ENCODE measurements at regions not wholly inside any gene's neighbourhood (a gene's known extent, or its start where the extent isn't known, plus 50 kb on each side); places are given as distances from the start of the nearest gene placed in this dataset.
A peak's percentile ranks its signal among the peaks of the same experiment; 100 is the strongest.

DNA sequence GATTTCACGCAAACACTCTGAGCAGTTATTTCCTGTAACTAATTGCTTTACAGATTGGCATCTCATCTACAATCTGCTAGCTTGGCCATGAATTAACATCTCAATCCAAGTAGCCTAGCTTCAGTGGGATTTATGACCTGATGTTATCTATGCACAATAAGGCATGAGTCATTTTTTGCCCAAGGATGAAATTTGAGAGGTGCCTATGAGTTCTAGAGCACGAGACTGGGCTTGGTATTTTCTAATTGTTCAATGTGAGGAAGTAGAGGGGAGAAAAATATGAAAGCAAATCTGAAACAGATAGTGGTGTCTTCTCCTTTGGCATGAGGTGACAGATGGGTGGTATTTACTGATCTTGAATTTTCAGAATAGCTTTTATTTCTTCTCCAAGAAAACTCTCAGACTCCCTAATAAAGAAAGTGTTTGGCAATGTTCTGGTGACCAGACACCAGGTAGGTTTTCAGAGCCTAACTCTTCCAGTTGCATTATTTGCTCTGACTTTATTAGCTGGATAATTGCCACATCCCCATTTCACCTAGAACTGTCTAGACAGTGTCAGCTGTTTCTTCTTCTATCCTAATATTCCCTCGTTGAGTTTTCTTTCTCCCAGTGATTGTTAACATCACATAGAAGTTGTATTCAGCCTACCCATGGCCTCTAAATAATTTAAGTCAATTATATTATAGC, 301.0 kb upstream of the UMPS start:
- no peak overlapping the region for H3K4me3 ChIP-seq (ENCODE audit: low read depth, low read length)
- FAIRE-seq (peak; percentile 43), DNase-seq (ENCODE audit: low read depth) (peak; percentile 85)
- no peak for TF ChIP-seq CTCF (IDR thresholded peaks at IDR 0.05; ENCODE audit: insufficient read depth, low read length, severe bottlenecking)
- no peaks in the 10 kb centered on the region for H3K36me3 ChIP-seq (ENCODE audit: control insufficient read depth, insufficient read depth, low read length)
- no peaks in the 10 kb centered on the region for H3K27me3 ChIP-seq (ENCODE audit: control insufficient read depth, insufficient read depth, low read length)

- DNase-seq (ENCODE audit: low read depth) (no peak), FAIRE-seq (no peak)
- no peaks in the 10 kb centered on the region for H3K36me3 ChIP-seq (ENCODE audit: control insufficient read depth, insufficient read depth, low read length)
- TF ChIP-seq CTCF (IDR thresholded peaks at IDR 0.05; ENCODE audit: insufficient read depth, low read length, severe bottlenecking): no peak
- H3K27me3 ChIP-seq (ENCODE audit: control insufficient read depth, insufficient read depth, low read length): no peaks in the 10 kb centered on the region
- no peak overlapping the region for H3K4me3 ChIP-seq (ENCODE audit: low read depth, low read length)
These were observed 298.8 kb upstream of the UMPS start for GRCh38 chr3:124431331-124431994.

DNA sequence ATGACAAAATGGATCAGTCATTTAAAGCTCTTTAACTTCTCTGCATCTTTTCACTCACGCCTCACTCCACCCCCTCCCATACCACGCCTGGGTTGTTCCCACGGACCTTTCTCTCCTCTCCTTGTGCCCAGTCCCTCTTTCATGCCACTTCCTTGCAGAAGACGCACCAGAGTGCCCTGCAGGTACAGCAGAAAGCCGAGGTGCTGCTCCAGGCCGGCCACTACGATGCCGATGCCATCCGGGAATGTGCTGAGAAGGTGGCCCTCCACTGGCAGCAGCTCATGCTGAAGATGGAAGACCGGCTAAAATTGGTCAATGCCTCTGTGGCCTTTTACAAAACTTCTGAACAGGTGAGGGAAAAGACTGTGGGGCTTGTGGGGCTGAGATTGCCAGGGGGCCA, 296.1 kb upstream of the UMPS start:
- Histone ChIP-seq H3K4me3 (ENCODE audit: low read depth, low read length) (no peak overlapping the region), H3K27me3 (ENCODE audit: control insufficient read depth, insufficient read depth, low read length) (no peaks in the 10 kb centered on the region), H3K36me3 (ENCODE audit: control insufficient read depth, insufficient read depth, low read length) (no peaks in the 10 kb centered on the region)
- no peak for TF ChIP-seq CTCF (IDR thresholded peaks at IDR 0.05; ENCODE audit: insufficient read depth, low read length, severe bottlenecking)
- no peak for DNase-seq (ENCODE audit: low read depth)
- no peak for FAIRE-seq

DNA sequence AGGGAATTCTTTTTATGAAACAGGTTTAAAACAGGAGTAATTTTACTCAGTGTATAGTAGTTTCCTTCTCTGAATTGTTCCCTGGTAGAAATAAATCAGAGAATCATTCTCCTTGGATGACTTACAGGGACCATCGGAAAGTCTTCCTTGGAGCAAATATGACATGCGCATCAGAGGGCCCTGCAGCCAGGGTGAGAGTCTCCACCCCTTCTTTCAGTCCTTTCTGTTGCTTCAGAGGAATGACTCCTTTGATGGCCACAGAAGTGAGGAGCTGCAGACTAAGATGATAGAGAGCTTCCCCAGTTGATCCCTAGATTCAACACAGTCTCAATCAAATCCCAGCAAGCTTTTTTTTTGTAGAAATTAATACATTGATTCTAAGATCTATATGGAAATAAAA, 294.8 kb upstream of the UMPS start:
- Histone ChIP-seq H3K36me3 (ENCODE audit: control insufficient read depth, insufficient read depth, low read length) (no peaks in the 10 kb centered on the region), H3K4me3 (ENCODE audit: low read depth, low read length) (no peak overlapping the region), H3K27me3 (ENCODE audit: control insufficient read depth, insufficient read depth, low read length) (no peaks in the 10 kb centered on the region)
- FAIRE-seq (no peak), DNase-seq (ENCODE audit: low read depth) (no peak)
- TF ChIP-seq CTCF (IDR thresholded peaks at IDR 0.05; ENCODE audit: insufficient read depth, low read length, severe bottlenecking): no peak

DNA sequence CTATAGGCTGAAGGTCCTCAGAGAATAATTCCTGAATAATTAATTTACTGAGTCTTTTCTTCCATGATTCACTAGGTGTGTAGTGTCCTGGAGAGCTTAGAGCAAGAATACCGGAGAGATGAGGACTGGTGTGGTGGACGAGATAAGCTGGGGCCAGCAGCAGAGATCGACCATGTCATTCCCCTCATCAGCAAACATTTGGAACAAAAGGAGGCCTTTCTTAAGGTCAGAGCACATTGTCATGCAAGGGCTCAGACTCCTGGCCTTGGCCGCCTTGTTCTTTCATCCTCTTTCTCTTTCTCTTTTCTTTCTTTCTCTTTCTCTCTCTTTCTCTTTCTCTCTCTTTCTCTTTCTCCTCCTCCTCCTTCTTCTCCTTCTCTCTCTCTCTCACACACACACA, 291.4 kb upstream of the UMPS start:
- no peaks in the 10 kb centered on the region for H3K36me3 ChIP-seq (ENCODE audit: control insufficient read depth, insufficient read depth, low read length)
- FAIRE-seq: no peak
- TF ChIP-seq CTCF (IDR thresholded peaks at IDR 0.05; ENCODE audit: insufficient read depth, low read length, severe bottlenecking): no peak

More for the DNA sequence above, 291.4 kb upstream of the UMPS start:
- no peaks in the 10 kb centered on the region for H3K27me3 ChIP-seq (ENCODE audit: control insufficient read depth, insufficient read depth, low read length)
- no peak overlapping the region for H3K4me3 ChIP-seq (ENCODE audit: low read depth, low read length)
- DNase-seq (ENCODE audit: low read depth): no peak

All from bronchial epithelial cell (primary cell).